HG03064 (cell line): ENCODE measurements at regions not wholly inside any gene's neighbourhood (a gene's known extent, or its start where the extent isn't known, plus 50 kb on each side); places are given as distances from the start of the nearest gene placed in this dataset.
"Not testable (repeated sequence)": the region's sequence is repeated elsewhere in the genome, so short reads cannot be mapped to it uniquely, and the experiment has no call there.

Experiments used
- ATAC-seq: cut with Tn5 transposase; IDR thresholded peaks from one replicate; pipeline ENCODE4 v1.9.1; 2021; ENCODE audit warnings: low read depth; ENCODE audit not compliant: unreplicated experiment

- no peak for ATAC-seq
Observed at GRCh38 chr7:113405296-113406056, 287.1 kb upstream of the SMIM30 start.

- no peak for ATAC-seq
Observed at GRCh38 chr7:113404245-113404644, 285.9 kb upstream of the SMIM30 start.

- no peak for ATAC-seq
Observed at GRCh38 chr7:113402482-113402881, 284.1 kb upstream of the SMIM30 start.

GRCh38 chr7:113402005-113402404 is 283.7 kb upstream of the SMIM30 start:
- ATAC-seq: no peak

- ATAC-seq: no peak
Observed at GRCh38 chr7:113394856-113395255, 276.5 kb upstream of the SMIM30 start.

- no peak for ATAC-seq
Observed at GRCh38 chr7:113392841-113393540, 274.6 kb upstream of the SMIM30 start.

- ATAC-seq: no peak
Observed at GRCh38 chr7:113392421-113392820, 274.1 kb upstream of the SMIM30 start.

GRCh38 chr7:113389112-113389646 is 270.8 kb upstream of the SMIM30 start:
- no peak for ATAC-seq

- no peak for ATAC-seq
Observed at GRCh38 chr7:113383638-113384037, 265.3 kb upstream of the SMIM30 start.

- no peak for ATAC-seq
Observed at GRCh38 chr7:113379746-113380145, 261.4 kb upstream of the SMIM30 start.

- ATAC-seq: no peak
Observed at GRCh38 chr7:113374955-113375354, 256.6 kb upstream of the SMIM30 start.

GRCh38 chr7:113373863-113374262 is 255.5 kb upstream of the SMIM30 start:
- no peak for ATAC-seq

GRCh38 chr7:113371416-113372043 is 253.2 kb upstream of the SMIM30 start:
- no peak for ATAC-seq

- ATAC-seq: no peak
Observed at GRCh38 chr7:113370910-113371309, 252.6 kb upstream of the SMIM30 start.

GRCh38 chr7:113368256-113368655 is 249.9 kb upstream of the SMIM30 start:
- ATAC-seq: no peak

GRCh38 chr7:113367041-113367586 is 248.8 kb upstream of the SMIM30 start:
- no peak for ATAC-seq

GRCh38 chr7:113366122-113366521 is 247.8 kb upstream of the SMIM30 start:
- no peak for ATAC-seq

GRCh38 chr7:113349339-113349738 is 231.0 kb upstream of the SMIM30 start:
- no peak for ATAC-seq

- ATAC-seq: no peak
Observed at GRCh38 chr7:113339661-113340060, 221.3 kb upstream of the SMIM30 start.

- ATAC-seq: no peak
Observed at GRCh38 chr7:113338071-113338696, 219.8 kb upstream of the SMIM30 start.

GRCh38 chr7:113336838-113337237 is 218.5 kb upstream of the SMIM30 start:
- ATAC-seq: not testable (repeated sequence)
